GM12878 (cell line): ENCODE measurements at regions not wholly inside any gene's neighbourhood (a gene's known extent, or its start where the extent isn't known, plus 50 kb on each side); places are given as distances from the start of the nearest gene placed in this dataset.

ENCODE experiments used
- ATAC-seq: fragments of 200-7000 bp; cut with Tn5 transposase; 3 replicates; pipeline ENCODE4 v1.9.1; 2020; ENCODE audit warnings: mild to moderate bottlenecking, moderate library complexity
- BruUV-seq: library from RNA; stranded (reverse); fragments of 400-500 nt; replicated peaks from 2 replicates; lab custom pipeline; 2021; lab: Mats Ljungman, UMichigan
- CTCF ChIA-PET: fragments of 300-600 bp; sonication (Branson Sonifier 250); formaldehyde crosslinking; extraction: SDS; loops from one replicate; lab custom pipeline; 2021; ENCODE audit warnings: inconsistent platforms; lab: Yijun Ruan, JAX
- POLR2A ChIA-PET: fragments of 350-600 bp; formaldehyde crosslinking; extraction: SDS; loops from one replicate; lab custom pipeline; 2021; ENCODE audit warnings: inconsistent platforms; lab: Charles Lee
- RAD21 ChIA-PET: fragments of 300-600 bp; sonication (Branson Sonifier 250); formaldehyde crosslinking; loops from one replicate; lab custom pipeline; 2023; ENCODE audit warnings: antibody characterized with exemption; ENCODE audit not compliant: unreplicated experiment; lab: Charles Lee
- SMC1A ChIA-PET: fragments of 300-600 bp; sonication (Branson Sonifier 250); formaldehyde crosslinking; loops from one replicate; lab custom pipeline; 2023; ENCODE audit not compliant: unreplicated experiment, uncharacterized antibody; lab: Charles Lee
- DNase-seq: peaks from one replicate; pipeline ENCODE4 v3.0.0-alpha.2; 2011; ENCODE audit warnings: low read depth, low spot score
- FAIRE-seq: peaks from 3 replicates; lab custom pipeline; 2011; peaks lifted over from hg19 to GRCh38; lab: Jason Lieb, UNC
- H2AFZ ChIP-seq: 2 replicates; pipeline ENCODE4 v1.6.0; 2011; ENCODE audit warnings: low read depth, low read length, control low read depth; ENCODE audit not compliant: control insufficient read depth
- H3K27ac ChIP-seq: 2 replicates; pipeline ENCODE4 v1.5.1; 2011; ENCODE audit warnings: control low read depth; ENCODE audit not compliant: control insufficient read depth, insufficient read depth
- H3K27me3 ChIP-seq, 2 experiments: replicated peaks in 1 of 2; 2 replicates each; pipeline versions ENCODE4 v1.6.0 to v1.6.1; 2011; ENCODE audit warnings: low read length in 1 of 2; ENCODE audit not compliant: control insufficient read depth in 2 of 2, insufficient read depth in 2 of 2
- H3K36me3 ChIP-seq, 2 experiments: 2 replicates each; pipeline ENCODE4 v1.5.1; 2011; ENCODE audit warnings: low read length in 1 of 2; ENCODE audit not compliant: control insufficient read depth in 2 of 2, insufficient read depth in 2 of 2
- H3K4me1 ChIP-seq: 2 replicates; pipeline ENCODE4 v1.6.1; 2011; ENCODE audit warnings: mild to moderate bottlenecking, low read length, moderate library complexity, mixed read lengths; ENCODE audit not compliant: control insufficient read depth, insufficient read depth
- H3K4me2 ChIP-seq: 2 replicates; pipeline ENCODE4 v1.6.0; 2011; ENCODE audit warnings: control low read depth; ENCODE audit not compliant: control insufficient read depth, insufficient read depth
- H3K4me3 ChIP-seq: fragments of 200-600 bp; sonication (generic); 2 replicates; pipeline ENCODE4 v1.5.1; 2016
- H3K79me2 ChIP-seq: 2 replicates; pipeline ENCODE4 v1.6.0; 2011; ENCODE audit warnings: low read length; ENCODE audit not compliant: control insufficient read depth, insufficient read depth
- H3K9ac ChIP-seq: 2 replicates; pipeline ENCODE4 v1.8.0; 2011; ENCODE audit warnings: low read length, control low read depth, mixed read lengths; ENCODE audit not compliant: control insufficient read depth, insufficient read depth
- H3K9me3 ChIP-seq: replicated peaks from 3 replicates; pipeline ENCODE4 v1.5.1; 2011; ENCODE audit warnings: mild to moderate bottlenecking, low read length; ENCODE audit not compliant: control insufficient read depth, insufficient read depth
- H4K20me1 ChIP-seq: 2 replicates; pipeline ENCODE4 v1.6.0; 2011; ENCODE audit not compliant: control insufficient read depth, insufficient read depth
- EP300 ChIP-seq, 2 experiments: fragments of 150-350 bp in 1 of 2; IDR thresholded peaks; 2 replicates each; pipeline ENCODE4 v1.6.1; 2011 to 2012; ENCODE audit warnings: low read depth in 2 of 2, low read length in 2 of 2, borderline replicate concordance in 1 of 2, improper control_type of control experiment in 1 of 2, inconsistent platforms in 1 of 2; ENCODE audit not compliant: control insufficient read depth in 1 of 2
- ETV6 ChIP-seq, 2 experiments: fragments of 450-650 bp in 1 of 2; IDR thresholded peaks in 1 of 2; conservative IDR thresholded peaks in 1 of 2; 2 replicates each; pipeline ENCODE4 v1.6.1; 2014; ENCODE audit warnings: antibody characterized with exemption in 1 of 2, borderline replicate concordance in 1 of 2, low read depth in 1 of 2, mild to moderate bottlenecking in 1 of 2, moderate library complexity in 1 of 2
- LARP7 ChIP-seq: fragments of 450-650 bp; IDR thresholded peaks from 2 replicates; pipeline ENCODE4 v1.6.1; 2017; ENCODE audit warnings: mild to moderate bottlenecking
- MTA3 ChIP-seq: IDR thresholded peaks from 2 replicates; pipeline ENCODE4 v1.6.1; 2012; ENCODE audit warnings: low read length, inconsistent platforms, borderline replicate concordance
- NFIC ChIP-seq: IDR thresholded peaks from 2 replicates; pipeline ENCODE4 v1.6.1; 2012; ENCODE audit warnings: low read depth, mild to moderate bottlenecking, inconsistent platforms, low read length, moderate library complexity
- RUNX3 ChIP-seq: IDR thresholded peaks from 2 replicates; pipeline ENCODE4 v1.6.1; 2012; ENCODE audit warnings: low read length, inconsistent platforms
- SUZ12 ChIP-seq: fragments of 200-600 bp; sonication (generic); IDR thresholded peaks from one replicate; pipeline ENCODE4 v1.6.1; 2018; ENCODE audit warnings: antibody characterized with exemption, mild to moderate bottlenecking; ENCODE audit not compliant: unreplicated experiment
- TCF3 ChIP-seq: IDR thresholded peaks from 2 replicates; pipeline ENCODE4 v1.6.1; 2012; ENCODE audit warnings: low read depth, mild to moderate bottlenecking, low read length, borderline replicate concordance; ENCODE audit not compliant: insufficient read depth
- WGBS: methylation state at CpG from one replicate; pipeline ENCODE4 v1.1.6; 2016; ENCODE audit warnings: low lambda C conversion rate; ENCODE audit not compliant: insufficient replicate concordance, insufficient coverage; ENCODE audit errors: missing lambda C conversion rate; 5-methylcytosine and 5-hydroxymethylcytosine counted together
- in situ Hi-C: fragments of 300-500 bp; cut with MboI; formaldehyde crosslinking; loops from 9 replicates; pipeline ENCODE4 v1.14.3; 2018; ENCODE audit warnings: mixed read lengths
- intact Hi-C: fragments of 100-400 bp; cut with micrococcal nuclease; formaldehyde crosslinking; loops from one replicate; pipeline ENCODE4 v1.14.2; 2022; ENCODE audit not compliant: unreplicated experiment
- TF ChIP-seq, protein P1 (sequence below): IDR thresholded peaks from 2 replicates; pipeline ENCODE4 v1.6.1; 2011; ENCODE audit warnings: borderline replicate concordance, low read depth, mild to moderate bottlenecking, moderate library complexity, mixed read lengths, low read length; ENCODE audit not compliant: insufficient read depth; ENCODE audit errors: extremely low read length
- TF ChIP-seq, protein P2 (sequence below): fragments of 450-650 bp; IDR thresholded peaks from 2 replicates; pipeline ENCODE4 v1.6.1; 2017; ENCODE audit warnings: mild to moderate bottlenecking
- TF ChIP-seq, protein P3 (sequence below): fragments of 450-650 bp; IDR thresholded peaks from 2 replicates; pipeline ENCODE4 v1.6.1; 2018; ENCODE audit warnings: mild to moderate bottlenecking, low read depth, moderate library complexity; ENCODE audit not compliant: partially characterized antibody

DNA sequence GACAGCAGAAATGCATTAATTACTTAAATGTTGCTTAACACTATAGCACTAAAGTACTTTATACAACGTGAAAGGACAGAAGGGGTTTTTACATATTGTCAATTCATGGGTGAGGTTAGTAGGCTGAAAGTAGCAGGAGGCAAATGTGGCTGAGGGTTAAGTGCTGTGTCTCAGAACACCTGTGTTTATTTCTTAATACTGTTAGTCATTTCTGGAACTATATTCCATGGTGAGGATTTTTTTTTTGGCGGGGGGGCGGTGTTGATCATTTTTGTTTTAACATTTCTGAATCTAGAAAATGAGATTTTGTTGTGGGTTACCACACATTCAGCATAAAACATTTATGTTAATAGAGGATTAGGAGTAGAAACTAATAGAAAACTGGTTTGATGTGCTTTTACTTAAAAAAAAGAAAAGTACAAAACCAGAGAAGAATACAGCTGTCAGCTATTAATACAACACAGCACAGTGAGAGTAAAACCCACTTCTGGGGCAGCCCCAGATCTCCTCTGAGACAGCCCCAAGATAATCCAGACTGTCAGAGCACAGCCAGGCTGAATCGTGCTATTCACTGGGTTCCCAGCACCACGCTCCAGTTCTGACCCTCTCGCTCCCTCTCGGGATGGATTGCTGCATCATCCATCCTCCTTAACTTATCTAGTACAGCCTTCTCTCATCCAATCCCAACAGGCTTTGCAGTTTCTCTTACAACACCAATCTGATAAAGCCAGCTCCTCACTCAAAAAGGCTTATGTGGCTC, 307.7 kb downstream of the TUSC7 start (continued):
- TF ChIP-seq NFIC (peak; percentile 80), MTA3 (peak; percentile 37; the same call in 1 of the 2 replicates), TCF3 (0 out of 2 replicates have a peak, but pooled peaks have one; percentile 29), RUNX3 (peak; percentile 82), SUZ12 (no peak)

DNA sequence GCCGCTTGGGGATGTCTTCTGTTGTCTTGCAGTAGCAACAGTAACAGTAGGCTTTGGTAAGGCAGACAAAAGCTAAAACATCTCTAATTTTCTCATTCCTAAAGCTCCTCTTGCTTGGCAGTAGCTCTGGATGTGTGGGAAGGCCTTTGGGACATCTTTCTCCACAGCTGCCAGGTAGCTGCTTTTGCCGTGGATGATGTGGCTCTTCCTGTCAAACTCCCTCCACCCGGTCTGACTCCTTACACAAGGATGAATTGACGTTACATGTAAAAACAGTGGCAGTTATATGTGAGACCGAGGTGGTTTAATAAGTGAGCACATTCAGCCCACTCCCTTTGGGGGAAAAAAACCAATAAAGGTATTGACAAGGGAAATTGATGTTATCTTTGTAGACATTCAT, 309.1 kb downstream of the TUSC7 start:
- WGBS = 38% methylated on average over 5 of the region's 5 CpGs
- RAD21 ChIA-PET = interaction anchor here (0.8 to 2.2 kb wide), 10 partner anchors 9 to 702 kb away, joined by 3 to 14 read pairs (median 3); no protein-coding TSS in a partner anchor
- Histone ChIP-seq H3K79me2 (no peaks in the 10 kb centered on the region), H2AFZ (no peak overlapping the region), H3K27me3 (no peaks in the 10 kb centered on the region), H3K9ac (no peak overlapping the region), H3K27ac (no peak overlapping the region), H3K9me3 (no peaks in the 10 kb centered on the region), H3K36me3 (no peaks in the 10 kb centered on the region), H3K4me3 (no peak overlapping the region), H3K4me1 (peaks cover 7% of the 10 kb centered on the region), H4K20me1 (no peaks in the 10 kb centered on the region), H3K4me2 (no peak overlapping the region)
- SMC1A ChIA-PET = interaction anchor here (0.8 to 2.0 kb wide), 8 partner anchors 10 to 702 kb away, joined by 3 to 19 read pairs (median 4); no protein-coding TSS in a partner anchor
- intact Hi-C loops = loop anchor here (1.0 to 5.0 kb wide), 5 partner anchors 154 to 699 kb away; no protein-coding TSS in a partner anchor
- CTCF ChIA-PET = interaction anchor here (0.6 to 3.0 kb wide), 24 partner anchors 10 to 1832 kb away, joined by 3 to 27 read pairs (median 3); no protein-coding TSS in a partner anchor
- no peak for FAIRE-seq
- TF ChIP-seq, protein P1, sequence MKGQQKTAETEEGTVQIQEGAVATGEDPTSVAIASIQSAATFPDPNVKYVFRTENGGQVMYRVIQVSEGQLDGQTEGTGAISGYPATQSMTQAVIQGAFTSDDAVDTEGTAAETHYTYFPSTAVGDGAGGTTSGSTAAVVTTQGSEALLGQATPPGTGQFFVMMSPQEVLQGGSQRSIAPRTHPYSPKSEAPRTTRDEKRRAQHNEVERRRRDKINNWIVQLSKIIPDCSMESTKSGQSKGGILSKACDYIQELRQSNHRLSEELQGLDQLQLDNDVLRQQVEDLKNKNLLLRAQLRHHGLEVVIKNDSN = no peak
- TF ChIP-seq, protein P2, sequence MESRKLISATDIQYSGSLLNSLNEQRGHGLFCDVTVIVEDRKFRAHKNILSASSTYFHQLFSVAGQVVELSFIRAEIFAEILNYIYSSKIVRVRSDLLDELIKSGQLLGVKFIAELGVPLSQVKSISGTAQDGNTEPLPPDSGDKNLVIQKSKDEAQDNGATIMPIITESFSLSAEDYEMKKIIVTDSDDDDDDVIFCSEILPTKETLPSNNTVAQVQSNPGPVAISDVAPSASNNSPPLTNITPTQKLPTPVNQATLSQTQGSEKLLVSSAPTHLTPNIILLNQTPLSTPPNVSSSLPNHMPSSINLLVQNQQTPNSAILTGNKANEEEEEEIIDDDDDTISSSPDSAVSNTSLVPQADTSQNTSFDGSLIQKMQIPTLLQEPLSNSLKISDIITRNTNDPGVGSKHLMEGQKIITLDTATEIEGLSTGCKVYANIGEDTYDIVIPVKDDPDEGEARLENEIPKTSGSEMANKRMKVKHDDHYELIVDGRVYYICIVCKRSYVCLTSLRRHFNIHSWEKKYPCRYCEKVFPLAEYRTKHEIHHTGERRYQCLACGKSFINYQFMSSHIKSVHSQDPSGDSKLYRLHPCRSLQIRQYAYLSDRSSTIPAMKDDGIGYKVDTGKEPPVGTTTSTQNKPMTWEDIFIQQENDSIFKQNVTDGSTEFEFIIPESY = no peak
- TF ChIP-seq ETV6 (conservative IDR thresholded peaks at IDR 0.05 in 1 of 2, IDR thresholded peaks at IDR 0.05 in 1 of 2; ENCODE audit: borderline replicate concordance in 1 of 2, low read depth in 1 of 2) (no peak), EP300 (IDR thresholded peaks at IDR 0.05; ENCODE audit: borderline replicate concordance in 1 of 2, control insufficient read depth in 1 of 2, low read depth in 2 of 2, low read length in 2 of 2) (no peak), LARP7 (no peak)
- TF ChIP-seq, protein P3, sequence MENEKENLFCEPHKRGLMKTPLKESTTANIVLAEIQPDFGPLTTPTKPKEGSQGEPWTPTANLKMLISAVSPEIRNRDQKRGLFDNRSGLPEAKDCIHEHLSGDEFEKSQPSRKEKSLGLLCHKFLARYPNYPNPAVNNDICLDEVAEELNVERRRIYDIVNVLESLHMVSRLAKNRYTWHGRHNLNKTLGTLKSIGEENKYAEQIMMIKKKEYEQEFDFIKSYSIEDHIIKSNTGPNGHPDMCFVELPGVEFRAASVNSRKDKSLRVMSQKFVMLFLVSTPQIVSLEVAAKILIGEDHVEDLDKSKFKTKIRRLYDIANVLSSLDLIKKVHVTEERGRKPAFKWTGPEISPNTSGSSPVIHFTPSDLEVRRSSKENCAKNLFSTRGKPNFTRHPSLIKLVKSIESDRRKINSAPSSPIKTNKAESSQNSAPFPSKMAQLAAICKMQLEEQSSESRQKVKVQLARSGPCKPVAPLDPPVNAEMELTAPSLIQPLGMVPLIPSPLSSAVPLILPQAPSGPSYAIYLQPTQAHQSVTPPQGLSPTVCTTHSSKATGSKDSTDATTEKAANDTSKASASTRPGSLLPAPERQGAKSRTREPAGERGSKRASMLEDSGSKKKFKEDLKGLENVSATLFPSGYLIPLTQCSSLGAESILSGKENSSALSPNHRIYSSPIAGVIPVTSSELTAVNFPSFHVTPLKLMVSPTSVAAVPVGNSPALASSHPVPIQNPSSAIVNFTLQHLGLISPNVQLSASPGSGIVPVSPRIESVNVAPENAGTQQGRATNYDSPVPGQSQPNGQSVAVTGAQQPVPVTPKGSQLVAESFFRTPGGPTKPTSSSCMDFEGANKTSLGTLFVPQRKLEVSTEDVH = no peak
- BruUV-seq = no TSS peak
- in situ Hi-C loops = loop anchor here (10.0 kb wide), 1 partner anchor 506 kb away; no protein-coding TSS in a partner anchor
- POLR2A ChIA-PET = no interaction called here
- no peak for ATAC-seq
- DNase-seq = no peak
